SK-N-MC (cell line): ENCODE measurements at regions not wholly inside any gene's neighbourhood (a gene's known extent, or its start where the extent isn't known, plus 50 kb on each side); places are given as distances from the start of the nearest gene placed in this dataset.
A peak's percentile ranks its signal among the peaks of the same experiment; 100 is the strongest.

Experiments used
- DNase-seq: peaks from one replicate; pipeline ENCODE4 v3.0.0-alpha.2; 2011; ENCODE audit warnings: low read depth, low spot score
- H3K27ac ChIP-seq: fragments of 200-600 bp; sonication (generic); 2 replicates; pipeline ENCODE4 v1.5.1; 2016; ENCODE audit warnings: mixed run types
- H3K36me3 ChIP-seq: fragments of 200-600 bp; sonication (generic); 2 replicates; pipeline ENCODE4 v1.6.1; 2017; ENCODE audit warnings: antibody characterized with exemption, low read length, mixed read lengths; ENCODE audit not compliant: insufficient read depth
- H3K4me3 ChIP-seq: fragments of 200-600 bp; sonication (generic); 2 replicates; pipeline ENCODE4 v1.5.1; 2016
- H3K9ac ChIP-seq: fragments of 200-600 bp; sonication (generic); 2 replicates; pipeline ENCODE4 v1.8.0; 2017; ENCODE audit warnings: mixed run types, mixed read lengths; ENCODE audit not compliant: insufficient read length
- H3K9me3 ChIP-seq: fragments of 200-600 bp; sonication (generic); 2 replicates; pipeline ENCODE4 v1.6.1; 2017; ENCODE audit warnings: low read depth, mild to moderate bottlenecking, antibody characterized with exemption, low read length, moderate library complexity, mixed read lengths
- EZH2 ChIP-seq: fragments of 200-600 bp; sonication (generic); IDR thresholded peaks from one replicate; pipeline ENCODE4 v1.6.1; 2017; ENCODE audit warnings: antibody characterized with exemption
- FOXP2 ChIP-seq: optimal IDR thresholded peaks from 2 replicates; pipeline ENCODE3; 2011; ENCODE audit warnings: mild to moderate bottlenecking, moderate library complexity; ENCODE audit not compliant: insufficient read depth; ENCODE audit errors: extremely low read length, control extremely low read depth
- POLR2AphosphoS5 ChIP-seq: IDR thresholded peaks from 2 replicates; pipeline ENCODE4 v1.6.1; 2012; ENCODE audit warnings: mild to moderate bottlenecking, low read depth, low read length, borderline replicate concordance

- H3K9ac ChIP-seq = no peak overlapping the region
- TF ChIP-seq POLR2AphosphoS5 = no peak
- TF ChIP-seq FOXP2 = no peak
- TF ChIP-seq EZH2 = no peak
- no peak for DNase-seq
- H3K36me3 ChIP-seq = no peaks in the 10 kb centered on the region
- no peaks in the 10 kb centered on the region for H3K9me3 ChIP-seq
- H3K27ac ChIP-seq = no peak overlapping the region
- no peak overlapping the region for H3K4me3 ChIP-seq
Measured at GRCh38 chr19:30879736-30880135, 469.5 kb downstream of the TSHZ3 start.

GRCh38 chr19:30879225-30879624 is 470.0 kb downstream of the TSHZ3 start:
- no peak for TF ChIP-seq FOXP2
- TF ChIP-seq POLR2AphosphoS5 = no peak
- no peak for TF ChIP-seq EZH2
- Histone ChIP-seq H3K4me3 (no peak overlapping the region), H3K36me3 (no peaks in the 10 kb centered on the region), H3K27ac (no peak overlapping the region), H3K9me3 (no peaks in the 10 kb centered on the region), H3K9ac (no peak overlapping the region)
- no peak for DNase-seq

- no peak for TF ChIP-seq EZH2
- no peak for TF ChIP-seq FOXP2
- no peak for TF ChIP-seq POLR2AphosphoS5
- Histone ChIP-seq H3K4me3 (no peak overlapping the region), H3K36me3 (no peaks in the 10 kb centered on the region), H3K9me3 (no peaks in the 10 kb centered on the region), H3K27ac (no peak overlapping the region), H3K9ac (no peak overlapping the region)
- no peak for DNase-seq
Measured at GRCh38 chr19:30878495-30878894, 470.7 kb downstream of the TSHZ3 start.

- H3K9ac ChIP-seq = no peak overlapping the region
- no peak overlapping the region for H3K4me3 ChIP-seq
- DNase-seq = no peak
- H3K27ac ChIP-seq = no peak overlapping the region
- TF ChIP-seq POLR2AphosphoS5 = no peak
- no peak for TF ChIP-seq FOXP2
- TF ChIP-seq EZH2 = no peak
- H3K9me3 ChIP-seq = no peaks in the 10 kb centered on the region
- H3K36me3 ChIP-seq = no peaks in the 10 kb centered on the region
Measured at GRCh38 chr19:30877661-30878113, 471.5 kb downstream of the TSHZ3 start.

- Histone ChIP-seq H3K4me3 (no peak overlapping the region), H3K36me3 (no peaks in the 10 kb centered on the region), H3K27ac (no peak overlapping the region), H3K9me3 (no peaks in the 10 kb centered on the region), H3K9ac (no peak overlapping the region)
- DNase-seq = no peak
- TF ChIP-seq POLR2AphosphoS5 = no peak
- TF ChIP-seq EZH2 = no peak
- no peak for TF ChIP-seq FOXP2
Measured at GRCh38 chr19:30873691-30874090, 475.5 kb downstream of the TSHZ3 start.

GRCh38 chr19:30873003-30873402 is 476.2 kb downstream of the TSHZ3 start:
- H3K4me3 ChIP-seq = no peak overlapping the region
- no peaks in the 10 kb centered on the region for H3K36me3 ChIP-seq
- no peak overlapping the region for H3K9ac ChIP-seq
- TF ChIP-seq FOXP2 = no peak
- no peak for TF ChIP-seq POLR2AphosphoS5
- TF ChIP-seq EZH2 = no peak
- H3K9me3 ChIP-seq = no peaks in the 10 kb centered on the region
- no peak overlapping the region for H3K27ac ChIP-seq
- DNase-seq = no peak

GRCh38 chr19:30871979-30872378 is 477.3 kb downstream of the TSHZ3 start:
- Histone ChIP-seq H3K9me3 (0 out of 2 replicates have a peak, but pooled peaks cover 2% of the 10 kb centered on the region), H3K27ac (no peak overlapping the region), H3K9ac (no peak overlapping the region), H3K4me3 (no peak overlapping the region), H3K36me3 (no peaks in the 10 kb centered on the region)
- TF ChIP-seq EZH2 (no peak), FOXP2 (no peak), POLR2AphosphoS5 (no peak)
- no peak for DNase-seq

GRCh38 chr19:30870876-30871275 is 478.4 kb downstream of the TSHZ3 start:
- peak; percentile 30 for DNase-seq

GRCh38 chr19:30865511-30865910 is 483.7 kb downstream of the TSHZ3 start:
- H3K9me3 ChIP-seq = peaks cover 8% of the 10 kb centered on the region; the same call in 1 of the 2 replicates
- no peak for TF ChIP-seq POLR2AphosphoS5
- TF ChIP-seq FOXP2 = no peak
- no peak for TF ChIP-seq EZH2
- no peak overlapping the region for H3K27ac ChIP-seq
- no peaks in the 10 kb centered on the region for H3K36me3 ChIP-seq
- no peak overlapping the region for H3K4me3 ChIP-seq
- H3K9ac ChIP-seq = no peak overlapping the region
- DNase-seq = no peak

More at GRCh38 chr19:30870876-30871275, 478.4 kb downstream of the TSHZ3 start:
- Histone ChIP-seq H3K4me3 (no peak overlapping the region), H3K36me3 (no peaks in the 10 kb centered on the region), H3K9ac (no peak overlapping the region), H3K9me3 (peaks cover 8% of the 10 kb centered on the region; the same call in 1 of the 2 replicates), H3K27ac (no peak overlapping the region)
- TF ChIP-seq FOXP2 = no peak
- TF ChIP-seq POLR2AphosphoS5 = no peak
- TF ChIP-seq EZH2 = no peak
